ENCODE measurements at regions not wholly inside any gene's neighbourhood (a gene's known extent, or its start where the extent isn't known, plus 50 kb on each side); places are given as distances from the start of the nearest gene placed in this dataset.

GRCh38 chr2:194621945-194622344 is 1035.1 kb upstream of the SLC39A10 start:
- BruUV-seq (replicated peaks): no TSS peak
- no peak overlapping the region for H3K4me2 ChIP-seq (ENCODE audit: low read length)
- no peaks in the 10 kb centered on the region for H3K79me2 ChIP-seq (ENCODE audit: low read length)
- H3K9me3 ChIP-seq (ENCODE audit: low read length): no peaks in the 10 kb centered on the region
- no peak overlapping the region for H3K4me3 ChIP-seq (ENCODE audit: low read length)
- H3K27ac ChIP-seq (ENCODE audit: low read length): no peak overlapping the region
- ATAC-seq (no peak), DNase-seq (no peak)
- POLR2A ChIA-PET (ENCODE audit: unreplicated experiment): no interaction called here
- no peak overlapping the region for H2AFZ ChIP-seq (ENCODE audit: low read length)
- H3K27me3 ChIP-seq (ENCODE audit: low read length): no peaks in the 10 kb centered on the region
- H3K4me1 ChIP-seq (ENCODE audit: insufficient read depth, low read length): no peaks in the 10 kb centered on the region
- H3F3A ChIP-seq (ENCODE audit: low read length, unreplicated experiment): no peaks in the 10 kb centered on the region
- H3K36me3 ChIP-seq (ENCODE audit: low read depth, low read length): no peaks in the 10 kb centered on the region
- intact Hi-C loops (cut with micrococcal nuclease): no loop called here
- CTCF ChIA-PET: interaction anchor here (0.6 kb wide), 1 partner anchor 1039 kb away, joined by 3 read pairs; no protein-coding TSS in a partner anchor
- TF ChIP-seq EZH2 (IDR thresholded peaks at IDR 0.05; ENCODE audit: low read length, unreplicated experiment): no peak
- TF ChIP-seq, protein P1, sequence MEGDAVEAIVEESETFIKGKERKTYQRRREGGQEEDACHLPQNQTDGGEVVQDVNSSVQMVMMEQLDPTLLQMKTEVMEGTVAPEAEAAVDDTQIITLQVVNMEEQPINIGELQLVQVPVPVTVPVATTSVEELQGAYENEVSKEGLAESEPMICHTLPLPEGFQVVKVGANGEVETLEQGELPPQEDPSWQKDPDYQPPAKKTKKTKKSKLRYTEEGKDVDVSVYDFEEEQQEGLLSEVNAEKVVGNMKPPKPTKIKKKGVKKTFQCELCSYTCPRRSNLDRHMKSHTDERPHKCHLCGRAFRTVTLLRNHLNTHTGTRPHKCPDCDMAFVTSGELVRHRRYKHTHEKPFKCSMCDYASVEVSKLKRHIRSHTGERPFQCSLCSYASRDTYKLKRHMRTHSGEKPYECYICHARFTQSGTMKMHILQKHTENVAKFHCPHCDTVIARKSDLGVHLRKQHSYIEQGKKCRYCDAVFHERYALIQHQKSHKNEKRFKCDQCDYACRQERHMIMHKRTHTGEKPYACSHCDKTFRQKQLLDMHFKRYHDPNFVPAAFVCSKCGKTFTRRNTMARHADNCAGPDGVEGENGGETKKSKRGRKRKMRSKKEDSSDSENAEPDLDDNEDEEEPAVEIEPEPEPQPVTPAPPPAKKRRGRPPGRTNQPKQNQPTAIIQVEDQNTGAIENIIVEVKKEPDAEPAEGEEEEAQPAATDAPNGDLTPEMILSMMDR (conservative IDR thresholded peaks at IDR 0.05; ENCODE audit: low read depth, low read length): no peak
- H4K20me1 ChIP-seq (ENCODE audit: low read length): no peaks in the 10 kb centered on the region
- H3K9me2 ChIP-seq (replicated peaks; ENCODE audit: low read length): no peaks in the 10 kb centered on the region
- no peak overlapping the region for H3K9ac ChIP-seq (ENCODE audit: low read length)

DNA sequence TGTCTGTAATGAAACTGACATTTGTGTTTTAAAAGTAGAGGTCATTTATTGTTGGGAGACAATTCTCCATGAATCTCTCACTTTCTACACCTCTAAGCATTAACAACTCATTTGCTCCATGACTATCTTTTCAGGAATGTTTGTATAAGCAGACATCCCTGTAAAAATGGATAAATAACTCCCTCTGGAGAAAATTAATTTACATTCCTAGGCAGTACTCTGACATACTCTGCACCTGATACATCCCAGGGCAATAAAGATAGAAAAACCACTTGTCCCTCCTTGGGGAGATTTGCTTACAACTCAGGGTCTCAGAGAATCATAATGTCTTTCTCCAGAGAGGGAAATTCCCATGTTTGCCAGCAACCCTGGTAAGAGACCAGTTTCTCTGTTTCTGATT is 1037.7 kb upstream of the SLC39A10 start:
- Histone ChIP-seq H3K9me2 (replicated peaks; ENCODE audit: low read length) (no peaks in the 10 kb centered on the region), H3K79me2 (ENCODE audit: low read length) (no peaks in the 10 kb centered on the region), H3F3A (ENCODE audit: low read length, unreplicated experiment) (no peaks in the 10 kb centered on the region), H2AFZ (ENCODE audit: low read length) (no peak overlapping the region), H4K20me1 (ENCODE audit: low read length) (no peaks in the 10 kb centered on the region), H3K27me3 (ENCODE audit: low read length) (no peaks in the 10 kb centered on the region), H3K9ac (ENCODE audit: low read length) (no peak overlapping the region), H3K4me3 (ENCODE audit: low read length) (no peak overlapping the region), H3K9me3 (ENCODE audit: low read length) (no peaks in the 10 kb centered on the region), H3K36me3 (ENCODE audit: low read depth, low read length) (no peaks in the 10 kb centered on the region), H3K4me2 (ENCODE audit: low read length) (no peak overlapping the region), H3K27ac (ENCODE audit: low read length) (no peak overlapping the region), H3K4me1 (ENCODE audit: insufficient read depth, low read length) (no peaks in the 10 kb centered on the region)
- BruUV-seq (replicated peaks): no TSS peak
- TF ChIP-seq, protein P1 (conservative IDR thresholded peaks at IDR 0.05; ENCODE audit: low read depth, low read length): no peak
- TF ChIP-seq EZH2phosphoT487 (IDR thresholded peaks at IDR 0.05; ENCODE audit: borderline replicate concordance, low read length) (no peak), EZH2 (IDR thresholded peaks at IDR 0.05; ENCODE audit: low read length, unreplicated experiment) (no peak)
- intact Hi-C loops (cut with micrococcal nuclease): loop anchor here (2.0 to 5.0 kb wide), 3 partner anchors 69 to 198 kb away; no protein-coding TSS in a partner anchor
- CTCF ChIA-PET: no interaction called here
- DNase-seq (peak; percentile 3), ATAC-seq (peak; percentile 76)
- POLR2A ChIA-PET (ENCODE audit: unreplicated experiment): no interaction called here

DNA sequence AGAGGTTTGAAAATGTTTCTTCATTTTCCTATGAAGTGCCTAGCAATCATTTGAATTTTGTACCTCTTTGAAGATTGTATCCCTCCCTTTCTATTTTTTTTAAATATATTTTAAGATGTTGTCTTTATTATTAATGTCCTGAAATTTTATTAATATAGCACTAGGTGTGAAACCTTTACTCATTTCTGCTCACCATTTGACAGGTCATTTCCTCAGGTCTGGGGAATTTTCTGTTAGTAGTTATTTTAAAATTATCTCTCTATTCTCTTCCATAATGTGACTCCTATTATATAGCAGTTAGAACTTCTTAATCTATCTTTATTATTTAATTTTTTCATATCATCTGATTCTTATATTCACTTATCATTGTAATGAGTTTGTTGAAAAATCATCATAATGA is 1038.6 kb upstream of the SLC39A10 start:
- Histone ChIP-seq H3K79me2 (ENCODE audit: low read length) (no peaks in the 10 kb centered on the region), H3K9me2 (replicated peaks; ENCODE audit: low read length) (no peaks in the 10 kb centered on the region), H3K36me3 (ENCODE audit: low read depth, low read length) (no peaks in the 10 kb centered on the region), H3K27me3 (ENCODE audit: low read length) (no peaks in the 10 kb centered on the region), H3K4me3 (ENCODE audit: low read length) (no peak overlapping the region), H3K9me3 (ENCODE audit: low read length) (no peaks in the 10 kb centered on the region), H3K9ac (ENCODE audit: low read length) (no peak overlapping the region), H4K20me1 (ENCODE audit: low read length) (no peaks in the 10 kb centered on the region), H3K4me1 (ENCODE audit: insufficient read depth, low read length) (no peaks in the 10 kb centered on the region), H3K27ac (ENCODE audit: low read length) (no peak overlapping the region), H2AFZ (ENCODE audit: low read length) (no peak overlapping the region), H3K4me2 (ENCODE audit: low read length) (no peak overlapping the region), H3F3A (ENCODE audit: low read length, unreplicated experiment) (no peaks in the 10 kb centered on the region)
- POLR2A ChIA-PET (ENCODE audit: unreplicated experiment): no interaction called here
- intact Hi-C loops (cut with micrococcal nuclease): loop anchor here (2.0 to 5.0 kb wide), 3 partner anchors 68 to 199 kb away; no protein-coding TSS in a partner anchor
- no TSS peak for BruUV-seq (replicated peaks)
- CTCF ChIA-PET: no interaction called here
- TF ChIP-seq EZH2 (IDR thresholded peaks at IDR 0.05; ENCODE audit: low read length, unreplicated experiment) (no peak), EZH2phosphoT487 (IDR thresholded peaks at IDR 0.05; ENCODE audit: borderline replicate concordance, low read length) (no peak)
- TF ChIP-seq, protein P1 (conservative IDR thresholded peaks at IDR 0.05; ENCODE audit: low read depth, low read length): no peak
- no peak for DNase-seq
- no peak for ATAC-seq
